ENCODE measurements at regions not wholly inside any gene's neighbourhood (a gene's known extent, or its start where the extent isn't known, plus 50 kb on each side); places are given as distances from the start of the nearest gene placed in this dataset.
"Not testable (repeated sequence)": the region's sequence is repeated elsewhere in the genome, so short reads cannot be mapped to it uniquely, and the experiment has no call there.

DNA sequence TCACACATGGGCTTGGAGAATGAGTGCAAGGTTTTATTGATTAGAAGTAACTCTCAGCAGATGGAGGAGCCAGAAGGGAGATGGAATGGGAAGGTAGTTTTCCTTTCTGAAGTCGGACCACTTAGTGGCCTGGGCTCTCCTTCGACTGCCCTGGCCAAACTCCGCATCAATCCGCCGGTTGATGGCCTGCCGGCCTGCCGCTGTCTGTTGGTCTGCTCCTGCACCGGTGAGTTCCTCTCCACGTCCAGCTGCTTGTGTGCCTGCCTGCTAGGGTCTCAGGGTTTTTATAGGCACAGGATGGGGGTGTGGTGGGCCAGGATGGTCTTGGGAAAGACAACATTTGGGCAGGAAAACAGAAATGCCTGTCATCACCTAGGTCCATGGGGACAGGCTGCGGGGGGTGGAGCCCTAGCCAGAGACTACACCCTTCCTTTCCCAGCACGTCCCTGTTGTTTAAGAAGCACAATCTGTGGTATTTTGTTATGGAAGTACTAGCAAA is 837.0 kb downstream of the PDCD6IP start:
- DNase-seq (ENCODE audit: low read depth) = no peak
- no peak overlapping the region for H3K4me3 ChIP-seq (ENCODE audit: low read depth, low read length)

- H3K4me3 ChIP-seq (ENCODE audit: low read depth, low read length) = no peak overlapping the region
- no peak for DNase-seq (ENCODE audit: low read depth)
Measured at GRCh38 chr3:34646911-34647460, 848.6 kb downstream of the PDCD6IP start.

DNA sequence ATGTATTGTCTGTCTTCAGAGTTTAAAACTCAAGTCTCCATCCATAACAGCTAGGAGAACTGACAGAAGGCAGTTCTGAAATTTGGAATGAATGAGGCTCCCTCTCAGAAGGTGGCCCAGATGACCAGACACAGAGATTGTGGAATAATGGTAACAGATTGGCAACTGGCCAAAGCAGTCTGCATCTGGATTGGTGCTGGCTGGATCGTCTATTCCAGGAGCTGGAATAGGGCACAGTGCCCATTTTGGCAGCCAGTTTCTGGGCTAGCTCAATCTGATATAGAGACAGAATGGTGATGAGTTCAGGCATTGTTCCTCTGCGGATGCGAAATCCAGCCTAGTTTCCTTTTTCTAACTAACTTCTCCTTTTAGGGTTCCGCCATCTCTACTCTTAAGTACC is 851.7 kb downstream of the PDCD6IP start:
- DNase-seq (ENCODE audit: low read depth) = no peak
- no peak overlapping the region for H3K4me3 ChIP-seq (ENCODE audit: low read depth, low read length)

- no peak overlapping the region for H3K4me3 ChIP-seq (ENCODE audit: low read depth, low read length)
- DNase-seq (ENCODE audit: low read depth) = no peak
Measured at GRCh38 chr3:34668915-34669314, 870.5 kb downstream of the PDCD6IP start.

- no peak overlapping the region for H3K4me3 ChIP-seq (ENCODE audit: low read depth, low read length)
- DNase-seq (ENCODE audit: low read depth) = no peak
Measured at GRCh38 chr3:34669490-34669889, 871.1 kb downstream of the PDCD6IP start.

DNA sequence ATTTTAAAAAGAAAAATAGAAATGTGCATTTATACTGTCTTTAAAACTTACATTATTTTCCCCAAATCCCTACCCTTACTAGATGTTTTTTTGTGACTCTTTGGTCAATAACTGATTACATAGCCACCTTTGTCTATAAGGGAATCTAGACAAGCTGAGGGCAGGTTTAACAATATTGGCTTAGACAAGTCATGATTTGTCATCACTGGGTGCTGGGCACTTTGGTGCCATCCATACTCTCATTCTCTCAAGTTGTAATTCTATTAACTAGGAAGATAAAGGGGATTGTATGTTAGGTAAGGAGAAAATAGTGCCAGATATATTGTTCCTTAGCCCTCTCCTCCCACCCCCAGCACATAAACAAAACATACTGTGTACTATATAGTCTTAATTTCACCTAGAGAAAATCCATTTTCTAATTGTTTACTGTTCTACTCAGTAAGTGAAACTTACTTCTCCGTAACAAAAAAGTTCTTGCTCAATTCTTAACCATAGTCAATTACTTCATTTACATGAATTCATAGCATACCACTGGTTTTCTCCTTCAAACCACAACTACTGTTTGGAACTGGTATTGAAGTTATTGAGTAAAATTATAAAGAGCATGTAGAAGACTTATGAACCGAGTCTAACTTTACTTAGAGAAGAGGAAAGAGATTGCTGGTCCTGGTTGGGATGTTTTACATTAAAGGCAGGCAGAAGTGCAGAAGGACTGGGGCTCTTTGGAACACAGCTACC is 877.1 kb downstream of the PDCD6IP start:
- DNase-seq (ENCODE audit: low read depth) = no peak
- H3K4me3 ChIP-seq (ENCODE audit: low read depth, low read length) = no peak overlapping the region

DNA sequence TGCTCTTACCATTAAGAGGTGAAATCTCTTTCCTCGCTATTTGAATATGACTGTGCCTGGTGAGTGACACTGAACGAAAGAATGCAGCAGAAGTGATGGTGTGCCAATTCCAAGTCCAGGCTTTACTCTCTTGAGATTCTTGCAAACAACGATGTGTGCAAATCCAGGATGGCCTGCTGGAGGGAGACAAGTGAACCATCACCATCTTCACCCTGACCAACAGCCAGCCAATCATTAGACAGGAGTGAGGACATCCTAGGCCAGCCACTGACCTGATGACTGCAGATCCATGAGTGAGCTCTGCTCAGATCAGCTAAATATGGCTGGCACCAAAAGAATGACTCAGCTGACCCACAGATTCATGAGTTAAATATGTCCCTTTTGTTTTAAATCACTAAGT is 878.0 kb downstream of the PDCD6IP start:
- DNase-seq (ENCODE audit: low read depth) = no peak
- H3K4me3 ChIP-seq (ENCODE audit: low read depth, low read length) = no peak overlapping the region

DNA sequence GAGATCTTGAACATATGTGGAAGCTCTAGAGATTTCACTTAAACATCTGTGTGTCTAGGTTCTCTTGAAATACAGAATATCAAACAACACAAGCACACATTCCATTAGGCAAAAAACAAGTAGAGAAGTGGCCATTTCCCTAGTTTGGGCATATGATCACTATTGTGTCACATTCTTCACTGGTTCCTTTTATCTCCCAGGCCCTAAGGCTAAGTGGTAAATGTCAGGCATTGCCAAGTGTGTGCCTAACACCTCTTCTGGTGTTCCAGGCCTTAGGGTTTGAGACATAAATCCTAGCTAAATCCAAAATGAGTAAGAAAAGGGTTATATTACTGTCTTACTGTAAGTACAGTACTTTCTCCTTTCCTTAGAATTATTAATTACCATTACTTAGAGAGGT is 880.1 kb downstream of the PDCD6IP start:
- no peak for DNase-seq (ENCODE audit: low read depth)
- no peak overlapping the region for H3K4me3 ChIP-seq (ENCODE audit: low read depth, low read length)

DNA sequence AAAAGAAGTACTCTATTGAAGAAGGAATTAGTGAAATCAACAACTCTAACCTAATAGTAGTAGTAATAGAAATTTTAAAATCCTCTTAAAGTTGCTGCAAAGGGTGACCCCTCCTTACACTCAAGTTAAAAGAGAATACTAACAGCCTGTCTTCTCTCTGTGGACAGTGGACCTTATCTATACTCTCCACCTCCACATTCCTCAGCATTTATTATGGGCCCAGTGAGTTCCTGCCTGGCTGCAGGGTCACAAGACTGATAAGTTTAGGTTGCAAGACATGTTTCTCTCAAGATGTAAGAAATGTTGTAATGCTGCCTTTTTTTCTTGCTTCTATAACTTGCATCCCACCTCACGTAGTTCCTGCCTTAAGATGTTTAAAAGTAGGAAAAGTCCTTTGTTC is 880.6 kb downstream of the PDCD6IP start:
- not testable (repeated sequence) for DNase-seq (ENCODE audit: low read depth); H3K4me3 ChIP-seq (ENCODE audit: low read depth, low read length)

DNA sequence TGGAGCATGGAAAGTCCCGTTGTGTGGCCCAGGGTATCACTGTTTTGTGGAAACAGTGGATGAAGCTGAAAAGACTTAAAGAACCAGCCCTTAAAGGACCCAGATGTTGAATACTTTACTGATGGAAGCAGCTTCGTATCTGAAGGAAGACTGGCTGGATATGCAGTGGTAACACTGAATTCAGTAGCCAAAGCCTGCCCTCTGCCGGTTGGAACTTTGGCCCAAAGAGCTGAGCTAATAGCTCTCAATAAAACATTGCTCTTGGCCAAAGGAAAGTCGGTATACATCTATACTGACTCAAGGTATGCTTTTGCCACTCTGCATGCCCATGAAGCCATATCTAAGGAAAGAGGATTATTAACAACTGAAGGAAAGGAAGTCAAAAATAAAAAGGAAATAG is 885.4 kb downstream of the PDCD6IP start:
- DNase-seq (ENCODE audit: low read depth) = no peak
- H3K4me3 ChIP-seq (ENCODE audit: low read depth, low read length) = no peak overlapping the region

DNA sequence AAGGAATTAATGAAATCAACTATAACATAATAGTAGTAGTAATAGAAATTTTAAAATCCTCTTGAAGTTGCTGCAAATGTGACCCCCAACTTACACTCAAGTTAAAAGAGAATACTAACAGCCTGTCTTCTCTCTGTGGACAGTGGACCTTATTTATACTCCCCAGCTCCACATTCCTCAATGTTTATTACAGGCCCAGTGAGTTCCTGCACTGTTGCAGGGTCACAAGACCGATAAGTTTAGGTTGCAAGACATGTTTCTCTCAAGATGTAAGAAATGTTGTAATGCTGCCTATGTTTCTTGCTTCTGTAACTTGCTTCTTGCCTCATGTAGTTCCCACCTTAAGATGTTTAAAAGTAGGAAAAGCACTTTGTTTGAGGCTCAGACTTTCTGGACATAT is 888.1 kb downstream of the PDCD6IP start:
- no peak overlapping the region for H3K4me3 ChIP-seq (ENCODE audit: low read depth, low read length)
- DNase-seq (ENCODE audit: low read depth) = no peak

DNA sequence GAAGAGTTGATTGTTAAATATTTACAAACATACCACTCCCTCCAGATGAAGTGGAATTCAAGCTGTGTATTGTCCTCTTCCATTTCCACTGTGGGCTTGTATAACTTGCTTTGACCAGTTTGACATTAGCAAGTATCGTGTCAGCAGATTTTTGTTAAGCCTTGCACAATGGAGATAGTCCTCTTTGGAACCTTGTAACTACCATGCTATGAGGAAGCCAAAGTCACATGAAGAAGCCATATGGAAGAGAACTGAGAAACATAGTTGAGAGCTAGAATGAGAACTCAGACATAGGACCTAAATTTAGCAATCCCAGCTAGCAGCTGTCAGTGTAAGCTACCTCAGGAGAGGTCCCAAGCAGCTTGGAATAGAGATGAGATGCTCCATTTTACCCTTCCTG is 889.2 kb downstream of the PDCD6IP start:
- DNase-seq (ENCODE audit: low read depth) = no peak
- H3K4me3 ChIP-seq (ENCODE audit: low read depth, low read length) = no peak overlapping the region

DNA sequence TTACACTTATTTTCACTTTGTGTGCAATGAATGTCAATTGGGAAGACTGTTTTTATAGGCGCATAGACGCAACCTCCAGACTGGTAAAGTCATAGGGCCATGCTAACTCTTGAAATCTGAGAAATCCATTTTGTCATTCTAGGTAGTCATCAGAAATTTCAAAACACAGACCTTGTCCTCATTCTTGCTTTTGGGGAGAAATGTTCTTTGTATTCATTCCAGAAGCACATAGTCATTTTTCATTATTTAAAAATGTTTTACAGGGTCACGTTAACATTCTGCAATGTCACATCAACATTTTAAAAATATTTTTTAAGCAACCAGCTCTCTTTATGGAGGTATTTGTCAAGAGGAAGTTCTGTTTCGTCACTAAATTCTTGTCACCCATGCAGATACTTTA is 898.4 kb downstream of the PDCD6IP start:
- DNase-seq (ENCODE audit: low read depth) = no peak
- H3K4me3 ChIP-seq (ENCODE audit: low read depth, low read length) = no peak overlapping the region

DNA sequence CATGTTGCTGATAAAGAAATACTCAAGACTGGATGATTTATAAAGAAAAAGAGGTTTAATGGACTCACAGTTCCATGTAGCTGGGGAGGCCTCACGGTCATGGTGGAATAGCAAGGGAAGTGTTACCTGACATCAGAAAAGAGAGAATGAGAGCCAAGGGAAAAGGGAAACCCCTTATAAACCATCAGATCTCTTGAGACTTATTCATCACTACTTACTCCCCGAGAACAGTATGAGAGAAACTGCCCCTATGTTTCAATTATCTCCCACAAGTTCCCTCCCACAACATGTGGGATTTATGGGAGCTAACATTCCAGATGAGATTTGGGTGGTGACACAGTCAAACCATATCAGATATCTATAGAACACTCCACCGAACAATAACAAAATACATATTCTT is 904.6 kb downstream of the PDCD6IP start:
- H3K4me3 ChIP-seq (ENCODE audit: low read depth, low read length) = no peak overlapping the region
- no peak for DNase-seq (ENCODE audit: low read depth)

DNA sequence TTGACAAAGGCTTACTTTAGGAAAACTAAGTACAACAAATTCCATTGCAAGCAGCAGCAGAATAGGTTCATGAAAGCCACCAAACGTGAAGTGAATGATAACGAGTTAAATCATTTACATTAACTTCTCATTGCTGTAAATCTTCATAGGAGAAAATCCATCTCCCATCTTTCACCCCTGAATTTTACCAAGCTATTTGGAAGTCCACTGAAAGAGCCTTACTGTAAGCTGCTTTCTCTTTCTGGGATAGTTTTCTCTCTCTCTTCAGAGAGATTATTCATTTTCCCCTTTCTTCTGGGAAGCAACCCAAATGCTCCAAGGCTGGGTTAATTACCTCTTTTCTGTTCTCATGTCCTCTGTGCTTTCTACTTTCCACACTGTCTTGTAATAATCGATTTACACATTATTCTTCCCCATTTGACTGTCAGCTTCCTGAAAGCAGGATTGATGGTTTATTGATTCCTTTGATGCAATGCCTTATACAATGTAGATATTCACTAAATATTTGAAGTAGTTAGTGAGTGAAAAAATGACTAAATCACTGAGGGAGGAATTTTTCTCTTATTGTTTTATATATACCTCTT is 914.3 kb upstream of the ARPP21 start:
- no peak overlapping the region for H3K4me3 ChIP-seq (ENCODE audit: low read depth, low read length)
- DNase-seq (ENCODE audit: low read depth) = no peak

DNA sequence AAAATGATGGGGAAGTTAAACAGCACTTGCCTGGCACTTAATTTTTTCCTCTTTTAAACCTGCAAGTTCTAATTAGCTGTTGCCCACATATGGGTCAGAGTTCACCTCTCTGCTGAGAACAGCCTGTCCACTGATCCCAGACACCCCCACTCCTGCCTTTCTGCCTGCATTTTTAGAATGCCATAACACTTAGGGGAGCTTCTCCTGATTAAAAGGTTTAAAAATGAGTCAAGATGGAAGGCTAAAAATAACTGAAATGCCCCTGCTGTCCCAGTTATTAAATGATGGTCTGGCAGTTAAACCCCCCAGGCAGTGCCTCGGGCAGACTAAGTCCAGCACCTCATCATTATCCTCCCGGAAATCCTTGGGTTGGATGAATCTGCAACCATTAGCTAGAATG is 913.6 kb upstream of the ARPP21 start:
- DNase-seq (ENCODE audit: low read depth) = no peak
- H3K4me3 ChIP-seq (ENCODE audit: low read depth, low read length) = no peak overlapping the region

DNA sequence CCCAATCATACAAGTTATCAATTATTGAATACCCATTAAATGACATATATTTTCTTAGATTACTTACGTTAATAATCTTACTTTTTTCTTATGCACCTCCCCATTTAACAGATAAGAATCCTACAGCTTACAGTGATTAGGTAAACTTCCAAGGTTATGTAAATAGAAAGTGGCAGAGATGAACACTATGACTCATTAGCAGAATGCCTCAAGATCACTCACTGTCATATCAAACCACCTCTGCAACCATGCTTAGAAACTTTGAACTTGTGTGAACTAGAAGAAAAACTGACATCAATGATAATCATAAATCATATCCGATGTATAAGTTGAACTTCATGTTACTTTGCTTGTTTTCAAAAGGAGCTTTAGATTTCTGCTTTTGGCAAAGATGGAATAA is 911.6 kb upstream of the ARPP21 start:
- no peak for DNase-seq (ENCODE audit: low read depth)
- H3K4me3 ChIP-seq (ENCODE audit: low read depth, low read length) = no peak overlapping the region

DNA sequence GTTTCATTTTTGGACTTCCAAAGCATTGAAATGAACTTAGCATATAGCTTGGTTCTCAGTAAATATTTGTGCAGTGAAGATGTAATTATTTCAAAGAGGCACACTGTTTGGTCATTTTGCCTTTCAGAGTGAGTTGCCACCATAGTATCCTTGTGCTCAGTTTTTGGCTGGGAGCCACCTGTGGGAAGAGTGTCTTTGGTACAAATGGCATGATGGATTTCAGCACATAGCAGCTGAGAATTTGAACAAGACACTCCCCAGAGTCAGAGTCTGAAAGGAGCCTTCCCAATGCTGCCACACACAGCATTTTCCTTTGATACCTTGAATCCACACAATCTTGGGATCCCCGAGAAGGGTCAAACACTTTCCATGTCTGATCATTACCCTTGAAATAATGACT is 897.2 kb upstream of the ARPP21 start:
- no peak overlapping the region for H3K4me3 ChIP-seq (ENCODE audit: low read depth, low read length)
- no peak for DNase-seq (ENCODE audit: low read depth)

DNA sequence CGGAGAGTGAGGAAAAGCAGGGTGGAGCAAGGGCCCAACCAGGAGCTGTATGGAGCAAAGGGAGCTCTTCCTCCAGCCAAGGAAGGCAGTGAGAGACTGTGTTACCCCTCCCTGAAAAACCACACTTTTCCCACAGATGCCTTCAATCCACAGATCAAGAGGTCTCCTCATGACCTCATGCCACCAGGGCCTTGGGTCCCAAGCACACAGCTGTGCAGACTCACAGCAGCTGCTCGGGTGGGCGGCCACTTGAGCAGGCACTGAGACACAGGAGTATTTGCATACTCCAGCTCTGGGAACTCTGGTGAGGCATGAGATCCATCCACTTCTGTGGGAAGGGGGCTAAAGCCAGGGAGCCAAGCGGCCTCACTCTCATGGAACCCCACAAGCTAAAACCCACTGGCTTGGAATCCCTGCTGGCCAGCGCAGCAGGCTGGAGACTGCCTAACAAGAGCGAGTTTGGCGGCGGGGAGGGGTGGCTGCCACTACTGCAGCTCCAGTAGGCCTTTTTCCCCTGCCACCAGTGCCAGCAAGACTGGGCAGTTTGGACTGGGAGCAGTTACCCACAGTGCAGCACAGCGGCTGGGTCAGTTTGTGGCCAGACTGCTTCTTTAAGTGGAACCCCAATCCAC is 880.6 kb upstream of the ARPP21 start:
- no peak for DNase-seq (ENCODE audit: low read depth)
- no peak overlapping the region for H3K4me3 ChIP-seq (ENCODE audit: low read depth, low read length)

DNA sequence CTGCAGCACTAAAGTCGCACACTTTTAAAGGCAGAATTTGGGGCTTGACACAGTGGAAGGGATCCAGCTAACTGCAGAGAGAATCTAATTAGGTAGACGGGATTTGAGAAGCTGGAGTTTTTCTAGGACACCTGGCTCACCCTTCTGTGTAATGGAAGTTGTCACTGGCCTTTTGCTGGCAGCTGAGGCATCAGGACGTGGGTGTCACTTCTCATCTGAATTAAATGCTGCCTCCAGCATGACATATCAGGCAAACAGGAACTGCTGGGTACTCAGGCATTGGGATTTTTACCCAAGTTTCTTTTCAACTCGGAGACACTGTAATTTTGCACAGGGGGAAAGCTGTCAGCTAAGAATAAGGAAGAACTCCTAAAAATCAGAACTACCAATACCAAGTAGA is 861.9 kb upstream of the ARPP21 start:
- H3K4me3 ChIP-seq (ENCODE audit: low read depth, low read length) = no peak overlapping the region
- no peak for DNase-seq (ENCODE audit: low read depth)

GRCh38 chr3:34779092-34779491 is 860.2 kb upstream of the ARPP21 start:
- no peak for DNase-seq (ENCODE audit: low read depth)
- no peak overlapping the region for H3K4me3 ChIP-seq (ENCODE audit: low read depth, low read length)

Data from skeletal muscle cell (primary cell).